HG03196 (cell line): ENCODE measurements at regions not wholly inside any gene's neighbourhood (a gene's known extent, or its start where the extent isn't known, plus 50 kb on each side); places are given as distances from the start of the nearest gene placed in this dataset.

Experiments
- ATAC-seq: cut with Tn5 transposase; IDR thresholded peaks from one replicate; pipeline ENCODE4 v1.9.1; 2021; ENCODE audit not compliant: unreplicated experiment

- no peak for ATAC-seq
Measured at GRCh38 chr7:68491523-68492358, 1106.5 kb upstream of the AUTS2 start.

GRCh38 chr7:68492359-68492690 is 1106.0 kb upstream of the AUTS2 start:
- no peak for ATAC-seq

GRCh38 chr7:68503400-68503799 is 1094.9 kb upstream of the AUTS2 start:
- ATAC-seq = no peak

- ATAC-seq = no peak
Measured at GRCh38 chr7:68504716-68505115, 1093.6 kb upstream of the AUTS2 start.

- no peak for ATAC-seq
Measured at GRCh38 chr7:68505721-68506120, 1092.6 kb upstream of the AUTS2 start.

GRCh38 chr7:68507668-68508067 is 1090.6 kb upstream of the AUTS2 start:
- ATAC-seq = no peak

- no peak for ATAC-seq
Measured at GRCh38 chr7:68509054-68509453, 1089.2 kb upstream of the AUTS2 start.

- no peak for ATAC-seq
Measured at GRCh38 chr7:68509603-68510002, 1088.7 kb upstream of the AUTS2 start.

- ATAC-seq = no peak
Measured at GRCh38 chr7:68511281-68511680, 1087.0 kb upstream of the AUTS2 start.

GRCh38 chr7:68512466-68512865 is 1085.8 kb upstream of the AUTS2 start:
- ATAC-seq = no peak

GRCh38 chr7:68518060-68518459 is 1080.2 kb upstream of the AUTS2 start:
- ATAC-seq = no peak

- ATAC-seq = no peak
Measured at GRCh38 chr7:68524126-68524525, 1074.1 kb upstream of the AUTS2 start.

- no peak for ATAC-seq
Measured at GRCh38 chr7:68529221-68529620, 1069.1 kb upstream of the AUTS2 start.

- no peak for ATAC-seq
Measured at GRCh38 chr7:68535266-68535665, 1063.0 kb upstream of the AUTS2 start.

GRCh38 chr7:68537051-68537773 is 1061.1 kb upstream of the AUTS2 start:
- no peak for ATAC-seq

- ATAC-seq = no peak
Measured at GRCh38 chr7:68537774-68538071, 1060.6 kb upstream of the AUTS2 start.

GRCh38 chr7:68542831-68543230 is 1055.4 kb upstream of the AUTS2 start:
- ATAC-seq = no peak

GRCh38 chr7:68544851-68545250 is 1053.4 kb upstream of the AUTS2 start:
- no peak for ATAC-seq

GRCh38 chr7:68547181-68547580 is 1051.1 kb upstream of the AUTS2 start:
- ATAC-seq = no peak

- no peak for ATAC-seq
Measured at GRCh38 chr7:68547799-68548198, 1050.5 kb upstream of the AUTS2 start.

GRCh38 chr7:68550027-68550426 is 1048.2 kb upstream of the AUTS2 start:
- ATAC-seq = no peak

- no peak for ATAC-seq
Measured at GRCh38 chr7:68550635-68551034, 1047.6 kb upstream of the AUTS2 start.

- ATAC-seq = no peak
Measured at GRCh38 chr7:68556537-68556936, 1041.7 kb upstream of the AUTS2 start.
